Upper lobe of left lung (tissue), 6 donors: ENCODE measurements at regions not wholly inside any gene's neighbourhood (a gene's known extent, or its start where the extent isn't known, plus 50 kb on each side); places are given as distances from the start of the nearest gene placed in this dataset.
A peak's percentile ranks its signal among the peaks of the same experiment; 100 is the strongest.

Source experiments
- ATAC-seq, 2 donors: fragments of 200-7000 bp; cut with Tn5 transposase; one replicate each; pipeline ENCODE4 v1.9.1; 2022; ENCODE audit warnings: mild to moderate bottlenecking in 2 of 2, moderate library complexity in 2 of 2; ENCODE audit not compliant: low FRiP score in 2 of 2
- DNase-seq, 2 donors: peaks; one replicate each; pipeline ENCODE4 v3.0.0-alpha.2; 2019 to 2020
- H3K27ac ChIP-seq, 4 donors: fragments of 200-600 bp; sonication (generic); one replicate each; pipeline ENCODE4 v1.5.1; 2016 to 2019
- H3K27me3 ChIP-seq, 4 donors: fragments of 200-600 bp; sonication (generic); one replicate each; pipeline ENCODE4 v1.5.1; 2017 to 2019
- H3K36me3 ChIP-seq, 4 donors: fragments of 200-600 bp; sonication (generic); one replicate each; pipeline ENCODE4 v1.5.1; 2016 to 2019
- H3K4me1 ChIP-seq, 4 donors: fragments of 200-600 bp; sonication (generic); one replicate each; pipeline ENCODE4 v1.5.1; 2018 to 2019
- H3K4me3 ChIP-seq, 4 donors: fragments of 200-600 bp; sonication (generic); one replicate each; pipeline ENCODE4 v1.5.1; 2017 to 2019; ENCODE audit warnings: mild to moderate bottlenecking in 2 of 4, moderate library complexity in 1 of 4
- H3K9me3 ChIP-seq, 4 donors: fragments of 200-600 bp; sonication (generic); one replicate each; pipeline ENCODE4 v1.5.1; 2018 to 2019
- EP300 ChIP-seq, 4 donors: sonication (generic); formaldehyde crosslinking; IDR thresholded peaks; one replicate each; pipeline ENCODE4 v1.5.1; 2017; ENCODE audit warnings: antibody characterized with exemption in 4 of 4, control low read depth in 2 of 4
- POLR2A ChIP-seq, 4 donors: fragments of 450-650 bp; IDR thresholded peaks; one replicate each; pipeline ENCODE4 v1.5.1; 2016 to 2017; ENCODE audit warnings: antibody characterized with exemption in 4 of 4, mild to moderate bottlenecking in 2 of 4
- POLR2AphosphoS5 ChIP-seq, 2 donors: sonication (generic); formaldehyde crosslinking; IDR thresholded peaks; one replicate each; pipeline ENCODE4 v1.5.1; 2017; ENCODE audit warnings: antibody characterized with exemption in 2 of 2
- WGBS, 2 donors: methylation state at CpG; one replicate each; pipeline ENCODE4 v1.1.5; 2017 to 2018; 5-methylcytosine and 5-hydroxymethylcytosine counted together
- TF ChIP-seq, protein P1 (sequence below), 6 experiments: fragments of 450-650 bp in 4 of 6; fragments of 200-600 bp in 2 of 6; sonication (generic) in 2 of 6; IDR thresholded peaks; one replicate each; pipeline ENCODE4 v1.5.1; 2016 to 2019; ENCODE audit warnings: antibody characterized with exemption in 6 of 6
- donor health status: DM: no; HTN: no; CAD: no; lungs with moderate emphysema.
- donor health status: DM: no; HTN: yes; CAD: no; lungs with severe emphysema.

DNA sequence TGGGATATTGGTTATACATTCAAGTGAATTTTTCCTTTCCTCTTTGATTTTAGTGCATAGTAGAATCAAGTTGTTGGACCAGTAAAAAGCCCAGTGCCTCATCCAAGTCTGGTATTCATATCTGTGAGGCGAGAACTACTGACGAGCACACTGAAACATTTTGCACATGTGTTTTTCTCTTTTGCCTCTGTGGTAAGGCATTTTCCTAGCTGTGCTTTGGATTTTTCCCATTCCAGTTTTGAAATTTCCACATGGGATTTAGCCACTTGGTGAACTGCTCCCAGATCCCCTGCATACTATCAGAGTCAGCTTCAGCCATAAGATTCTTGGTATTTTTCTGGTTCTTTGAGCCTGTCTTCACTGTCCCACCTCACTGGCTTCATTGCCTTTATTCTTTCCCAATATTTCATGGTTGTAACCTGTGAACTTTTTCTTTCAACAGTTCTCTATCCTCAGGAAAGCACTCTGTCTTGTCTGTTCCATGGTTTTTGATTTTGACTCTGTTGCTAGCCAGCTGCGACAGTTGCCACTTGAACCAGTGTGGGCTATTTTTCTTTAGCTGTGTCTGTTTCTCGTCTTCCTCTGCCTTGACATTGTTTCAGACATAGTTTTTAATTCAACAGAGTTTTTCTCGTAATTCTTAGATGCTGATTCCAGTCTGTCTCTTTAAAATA, 239.0 kb downstream of the REEP3 start:
- WGBS, 2 donors = 82 to 84% methylated on average over 5 of the region's 5 CpGs
- Histone ChIP-seq H3K4me3 (no peak overlapping the region), H3K36me3 (no peaks in the 10 kb centered on the region), H3K9me3 (no peaks in the 10 kb centered on the region), H3K27ac (peak overlapping the region in 2 of 4 donors; percentile 10 to 40), H3K4me1 (no peaks in the 10 kb centered on the region), H3K27me3 (no peaks in the 10 kb centered on the region)
- DNase-seq (no peak), ATAC-seq (no peak)
- TF ChIP-seq POLR2AphosphoS5 (IDR thresholded peaks at IDR 0.05) = no peak
- TF ChIP-seq, protein P1, sequence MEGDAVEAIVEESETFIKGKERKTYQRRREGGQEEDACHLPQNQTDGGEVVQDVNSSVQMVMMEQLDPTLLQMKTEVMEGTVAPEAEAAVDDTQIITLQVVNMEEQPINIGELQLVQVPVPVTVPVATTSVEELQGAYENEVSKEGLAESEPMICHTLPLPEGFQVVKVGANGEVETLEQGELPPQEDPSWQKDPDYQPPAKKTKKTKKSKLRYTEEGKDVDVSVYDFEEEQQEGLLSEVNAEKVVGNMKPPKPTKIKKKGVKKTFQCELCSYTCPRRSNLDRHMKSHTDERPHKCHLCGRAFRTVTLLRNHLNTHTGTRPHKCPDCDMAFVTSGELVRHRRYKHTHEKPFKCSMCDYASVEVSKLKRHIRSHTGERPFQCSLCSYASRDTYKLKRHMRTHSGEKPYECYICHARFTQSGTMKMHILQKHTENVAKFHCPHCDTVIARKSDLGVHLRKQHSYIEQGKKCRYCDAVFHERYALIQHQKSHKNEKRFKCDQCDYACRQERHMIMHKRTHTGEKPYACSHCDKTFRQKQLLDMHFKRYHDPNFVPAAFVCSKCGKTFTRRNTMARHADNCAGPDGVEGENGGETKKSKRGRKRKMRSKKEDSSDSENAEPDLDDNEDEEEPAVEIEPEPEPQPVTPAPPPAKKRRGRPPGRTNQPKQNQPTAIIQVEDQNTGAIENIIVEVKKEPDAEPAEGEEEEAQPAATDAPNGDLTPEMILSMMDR (IDR thresholded peaks at IDR 0.05) = no peak
- TF ChIP-seq EP300 (IDR thresholded peaks at IDR 0.05) = no peak
- no peak for TF ChIP-seq POLR2A (IDR thresholded peaks at IDR 0.05)

DNA sequence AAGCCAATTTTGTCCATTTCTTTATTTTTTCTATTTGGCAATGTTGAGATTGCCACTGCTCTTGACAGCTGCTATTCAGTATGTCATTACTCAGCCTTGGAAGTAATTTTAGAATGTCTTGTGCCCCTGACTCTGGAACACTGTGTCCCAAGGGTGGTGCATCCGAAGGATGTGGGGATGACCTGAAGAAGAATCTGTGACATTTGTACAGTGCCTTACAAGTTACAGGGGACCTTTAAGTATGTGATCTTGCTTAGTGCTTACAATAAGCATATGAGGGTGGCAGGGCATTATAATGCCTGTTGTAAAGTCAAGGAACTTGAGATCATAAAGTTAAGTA, 239.5 kb downstream of the REEP3 start:
- Histone ChIP-seq H3K36me3 (no peaks in the 10 kb centered on the region), H3K4me1 (no peaks in the 10 kb centered on the region), H3K27me3 (no peaks in the 10 kb centered on the region), H3K4me3 (no peak overlapping the region), H3K9me3 (no peaks in the 10 kb centered on the region), H3K27ac (peak overlapping the region in 1 of 4 donors; percentile 40)
- no peak for ATAC-seq
- no peak for DNase-seq
- 72 to 77% methylated on average over 1 of the region's 1 CpG for WGBS, 2 donors
- TF ChIP-seq POLR2AphosphoS5 (IDR thresholded peaks at IDR 0.05) (peak in 1 of 2 donors; percentile 44), EP300 (IDR thresholded peaks at IDR 0.05) (peak in 2 of 4 donors; percentile 63 to 77), POLR2A (IDR thresholded peaks at IDR 0.05) (no peak)

DNA sequence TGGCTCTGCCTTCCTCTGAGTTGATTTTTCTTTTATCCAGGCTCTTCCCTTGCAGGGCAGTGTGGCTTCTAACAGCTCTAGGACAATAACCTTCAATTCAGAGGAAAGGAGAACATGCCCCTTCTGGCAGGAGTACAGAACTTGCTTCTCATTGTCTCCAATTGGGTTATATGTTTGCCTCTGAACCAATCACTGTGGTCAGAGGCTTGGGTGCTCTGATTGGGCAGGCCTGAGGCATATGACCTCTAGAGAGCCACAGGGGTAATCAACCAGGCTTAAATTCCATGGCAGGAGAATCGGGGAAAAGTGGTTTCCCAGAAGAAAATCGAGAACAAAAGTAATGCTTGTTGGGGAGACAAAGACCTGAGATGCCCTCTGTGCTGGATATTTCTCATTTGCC, 240.0 kb downstream of the REEP3 start:
- no peaks in the 10 kb centered on the region for H3K9me3 ChIP-seq
- no peaks in the 10 kb centered on the region for H3K4me1 ChIP-seq
- no peak for ATAC-seq
- WGBS, 2 donors = 80 to 83% methylated on average over 2 of the region's 2 CpGs
- H3K27ac ChIP-seq = no peak overlapping the region
- H3K4me3 ChIP-seq = no peak overlapping the region
- DNase-seq = no peak
- TF ChIP-seq EP300 (IDR thresholded peaks at IDR 0.05) (no peak), POLR2AphosphoS5 (IDR thresholded peaks at IDR 0.05) (no peak), POLR2A (IDR thresholded peaks at IDR 0.05) (no peak)
- TF ChIP-seq, protein P1 (IDR thresholded peaks at IDR 0.05) = no peak
- no peaks in the 10 kb centered on the region for H3K36me3 ChIP-seq
- no peaks in the 10 kb centered on the region for H3K27me3 ChIP-seq

DNA sequence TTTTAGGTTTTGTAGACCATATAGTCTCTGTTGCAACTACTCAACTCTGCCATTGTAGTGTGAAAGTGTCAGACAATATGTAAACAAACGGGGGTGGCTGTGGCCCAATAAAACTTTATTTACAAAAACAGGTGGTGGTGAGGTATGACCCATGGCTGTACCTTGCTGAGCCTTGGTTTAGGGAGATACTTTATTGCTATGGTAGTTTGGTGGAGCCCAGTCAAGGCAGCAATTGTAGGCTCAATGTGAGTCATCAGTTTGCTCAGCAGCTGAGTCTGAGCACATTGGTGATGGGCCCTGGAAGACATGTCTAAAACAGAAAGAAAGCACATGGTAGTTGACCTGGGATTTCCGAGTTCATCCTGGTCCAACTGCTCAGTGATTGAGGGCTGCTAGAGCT, 242.5 kb downstream of the REEP3 start:
- no peaks in the 10 kb centered on the region for H3K36me3 ChIP-seq
- peaks cover 0 to 6% (median 0%) of the 10 kb centered on the region in 4 donors for H3K4me1 ChIP-seq
- no peaks in the 10 kb centered on the region for H3K27me3 ChIP-seq
- H3K27ac ChIP-seq = no peak overlapping the region
- TF ChIP-seq EP300 (IDR thresholded peaks at IDR 0.05) (no peak), POLR2A (IDR thresholded peaks at IDR 0.05) (no peak), POLR2AphosphoS5 (IDR thresholded peaks at IDR 0.05) (no peak)
- TF ChIP-seq, protein P1 (IDR thresholded peaks at IDR 0.05) = no peak
- no peaks in the 10 kb centered on the region for H3K9me3 ChIP-seq
- H3K4me3 ChIP-seq = no peak overlapping the region
- ATAC-seq (no peak), DNase-seq (no peak)
- WGBS, 2 donors = 89 to 97% methylated on average over 2 of the region's 2 CpGs

DNA sequence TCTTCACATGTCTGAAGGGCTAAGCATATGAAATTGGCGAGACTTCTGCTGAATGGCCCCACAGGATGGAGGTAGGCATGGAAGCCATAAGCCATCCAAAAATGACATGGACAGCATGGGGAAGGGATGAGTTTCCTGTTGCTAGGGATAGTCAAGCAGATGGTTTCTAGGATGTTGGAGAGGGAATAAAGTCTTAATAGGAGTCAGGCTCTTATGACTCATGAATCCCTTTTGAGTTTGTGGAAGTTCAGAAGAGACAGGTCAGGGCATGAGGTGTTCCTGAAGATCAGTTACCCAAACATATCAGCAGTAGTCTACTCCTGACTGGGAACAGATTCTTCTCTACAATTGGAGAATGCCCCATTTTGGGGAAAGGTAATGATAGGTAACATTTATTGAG, 243.9 kb downstream of the REEP3 start:
- TF ChIP-seq EP300 (IDR thresholded peaks at IDR 0.05) = no peak
- no peak for TF ChIP-seq POLR2A (IDR thresholded peaks at IDR 0.05)
- no peak for TF ChIP-seq POLR2AphosphoS5 (IDR thresholded peaks at IDR 0.05)
- ATAC-seq (no peak), DNase-seq (no peak)
- WGBS, 2 donors = 60 to 100% methylated on average over 1 of the region's 1 CpG
- Histone ChIP-seq H3K4me3 (no peak overlapping the region), H3K27me3 (no peaks in the 10 kb centered on the region), H3K36me3 (no peaks in the 10 kb centered on the region), H3K27ac (no peak overlapping the region), H3K4me1 (peaks cover 0 to 6% (median 0%) of the 10 kb centered on the region in 4 donors), H3K9me3 (no peaks in the 10 kb centered on the region)

DNA sequence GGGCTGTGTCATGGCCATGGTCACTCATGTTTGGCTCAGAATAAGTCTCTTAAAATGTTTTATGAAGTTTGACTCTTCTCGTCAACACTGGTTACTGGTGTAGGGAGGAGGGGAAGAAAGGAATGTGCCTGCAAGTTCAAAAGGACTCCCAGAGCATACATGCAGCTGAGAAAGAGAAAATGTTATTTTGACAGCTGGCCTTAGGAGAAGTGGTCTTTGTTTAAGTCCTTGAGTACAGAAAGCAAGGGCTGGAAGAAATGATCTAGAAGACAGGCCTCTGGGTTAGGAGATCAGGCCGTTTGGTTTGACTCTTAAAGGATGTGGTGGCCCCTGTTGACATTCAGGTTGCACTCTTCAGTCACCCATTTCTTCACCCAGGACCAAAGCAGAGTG, 245.5 kb downstream of the REEP3 start:
- ATAC-seq (peak in 1 of 2 donors; percentile 13), DNase-seq (no peak)
- H3K9me3 ChIP-seq = no peaks in the 10 kb centered on the region
- WGBS, 2 donors = 46 to 52% methylated on average over 2 of the region's 2 CpGs
- H3K4me3 ChIP-seq = no peak overlapping the region
- H3K36me3 ChIP-seq = no peaks in the 10 kb centered on the region
- no peaks in the 10 kb centered on the region for H3K27me3 ChIP-seq
- no peak for TF ChIP-seq EP300 (IDR thresholded peaks at IDR 0.05)
- TF ChIP-seq POLR2A (IDR thresholded peaks at IDR 0.05) = no peak
- TF ChIP-seq, protein P1 (IDR thresholded peaks at IDR 0.05) = no peak
- TF ChIP-seq POLR2AphosphoS5 (IDR thresholded peaks at IDR 0.05) = no peak
- no peak overlapping the region for H3K27ac ChIP-seq
- H3K4me1 ChIP-seq = peaks cover 0 to 6% (median 0%) of the 10 kb centered on the region in 4 donors
